T-helper 2 cell treated with Interferon-gamma antibody and Interleukin-4, amounts not matched to agents 5 μg/mL and 100 μg/mL, for 36 hours (primary cell): ENCODE measurements at regions not wholly inside any gene's neighbourhood (a gene's known extent, or its start where the extent isn't known, plus 50 kb on each side); places are given as distances from the start of the nearest gene placed in this dataset.

ENCODE experiments used
- DNase-seq: peaks from one replicate; pipeline ENCODE4 v3.0.0; 2021; ENCODE audit warnings: low spot score
- H3K27ac Mint-ChIP-seq: one replicate; pipeline ENCODE4 v1.8.0; 2021; ENCODE audit warnings: mild to moderate bottlenecking, mixed read lengths
- H3K27me3 Mint-ChIP-seq: one replicate; pipeline ENCODE4 v1.8.0; 2021; ENCODE audit warnings: low read depth, mixed read lengths
- H3K36me3 Mint-ChIP-seq: one replicate; pipeline ENCODE4 v1.8.0; 2021; ENCODE audit warnings: low read depth, mixed read lengths
- H3K4me1 Mint-ChIP-seq: one replicate; pipeline ENCODE4 v1.8.0; 2021; ENCODE audit warnings: low read depth, mixed read lengths
- H3K4me3 Mint-ChIP-seq: one replicate; pipeline ENCODE4 v1.8.0; 2022; ENCODE audit warnings: mild to moderate bottlenecking, moderate library complexity, mixed read lengths
- H3K9me3 Mint-ChIP-seq: one replicate; pipeline ENCODE4 v1.8.0; 2021; ENCODE audit warnings: mixed read lengths

- Mint-ChIP-seq H3K9me3 (no peaks in the 10 kb centered on the region), H3K27me3 (no peaks in the 10 kb centered on the region), H3K27ac (no peak overlapping the region), H3K4me3 (no peak overlapping the region), H3K4me1 (no peaks in the 10 kb centered on the region), H3K36me3 (no peaks in the 10 kb centered on the region)
- no peak for DNase-seq
Measured at GRCh38 chr20:56994006-56994405, 272.4 kb downstream of the BMP7 start.

GRCh38 chr20:56995149-56995548 lies 271.3 kb downstream of the BMP7 start:
- H3K27ac Mint-ChIP-seq: no peak overlapping the region
- H3K36me3 Mint-ChIP-seq: no peaks in the 10 kb centered on the region
- H3K4me3 Mint-ChIP-seq: no peak overlapping the region

GRCh38 chr20:56995635-56996075 lies 270.8 kb downstream of the BMP7 start:
- H3K36me3 Mint-ChIP-seq: no peaks in the 10 kb centered on the region
- H3K4me3 Mint-ChIP-seq: no peak overlapping the region
- H3K27me3 Mint-ChIP-seq: no peaks in the 10 kb centered on the region
- no peaks in the 10 kb centered on the region for H3K4me1 Mint-ChIP-seq
- no peaks in the 10 kb centered on the region for H3K9me3 Mint-ChIP-seq
- DNase-seq: no peak
- no peak overlapping the region for H3K27ac Mint-ChIP-seq

More at GRCh38 chr20:56995149-56995548, 271.3 kb downstream of the BMP7 start:
- H3K9me3 Mint-ChIP-seq: no peaks in the 10 kb centered on the region
- no peaks in the 10 kb centered on the region for H3K27me3 Mint-ChIP-seq
- H3K4me1 Mint-ChIP-seq: no peaks in the 10 kb centered on the region
- DNase-seq: no peak

GRCh38 chr20:56996533-56996932 lies 269.9 kb downstream of the BMP7 start:
- no peaks in the 10 kb centered on the region for H3K36me3 Mint-ChIP-seq
- no peaks in the 10 kb centered on the region for H3K4me1 Mint-ChIP-seq
- no peaks in the 10 kb centered on the region for H3K27me3 Mint-ChIP-seq
- H3K27ac Mint-ChIP-seq: no peak overlapping the region
- no peak overlapping the region for H3K4me3 Mint-ChIP-seq
- no peak for DNase-seq
- H3K9me3 Mint-ChIP-seq: no peaks in the 10 kb centered on the region

- Mint-ChIP-seq H3K4me3 (no peak overlapping the region), H3K9me3 (no peaks in the 10 kb centered on the region), H3K36me3 (no peaks in the 10 kb centered on the region), H3K27me3 (no peaks in the 10 kb centered on the region), H3K4me1 (no peaks in the 10 kb centered on the region), H3K27ac (no peak overlapping the region)
- no peak for DNase-seq
Measured at GRCh38 chr20:56998438-56998837, 268.0 kb downstream of the BMP7 start.

GRCh38 chr20:57000441-57000968 lies 265.9 kb downstream of the BMP7 start:
- Mint-ChIP-seq H3K27ac (no peak overlapping the region), H3K4me1 (no peaks in the 10 kb centered on the region), H3K9me3 (no peaks in the 10 kb centered on the region), H3K4me3 (no peak overlapping the region), H3K27me3 (no peaks in the 10 kb centered on the region), H3K36me3 (no peaks in the 10 kb centered on the region)
- no peak for DNase-seq

GRCh38 chr20:57001126-57001767 lies 265.2 kb downstream of the BMP7 start:
- no peak for DNase-seq
- H3K4me1 Mint-ChIP-seq: no peaks in the 10 kb centered on the region
- H3K27me3 Mint-ChIP-seq: no peaks in the 10 kb centered on the region
- no peaks in the 10 kb centered on the region for H3K9me3 Mint-ChIP-seq
- H3K36me3 Mint-ChIP-seq: no peaks in the 10 kb centered on the region
- H3K4me3 Mint-ChIP-seq: no peak overlapping the region
- no peak overlapping the region for H3K27ac Mint-ChIP-seq

GRCh38 chr20:57002066-57002570 lies 264.3 kb downstream of the BMP7 start:
- H3K27me3 Mint-ChIP-seq: peaks cover 6% of the 10 kb centered on the region
- no peaks in the 10 kb centered on the region for H3K36me3 Mint-ChIP-seq
- no peak for DNase-seq
- H3K27ac Mint-ChIP-seq: no peak overlapping the region
- H3K4me3 Mint-ChIP-seq: no peak overlapping the region
- H3K4me1 Mint-ChIP-seq: no peaks in the 10 kb centered on the region
- no peaks in the 10 kb centered on the region for H3K9me3 Mint-ChIP-seq

- no peaks in the 10 kb centered on the region for H3K36me3 Mint-ChIP-seq
- H3K27ac Mint-ChIP-seq: no peak overlapping the region
- H3K4me3 Mint-ChIP-seq: no peak overlapping the region
- no peaks in the 10 kb centered on the region for H3K4me1 Mint-ChIP-seq
- no peaks in the 10 kb centered on the region for H3K9me3 Mint-ChIP-seq
- peaks cover 10% of the 10 kb centered on the region for H3K27me3 Mint-ChIP-seq
- DNase-seq: no peak
Measured at GRCh38 chr20:57003012-57003411, 263.4 kb downstream of the BMP7 start.

GRCh38 chr20:57004416-57004815 lies 262.0 kb downstream of the BMP7 start:
- no peaks in the 10 kb centered on the region for H3K9me3 Mint-ChIP-seq
- H3K27me3 Mint-ChIP-seq: peaks cover 10% of the 10 kb centered on the region

GRCh38 chr20:57004951-57005933 lies 261.2 kb downstream of the BMP7 start:
- H3K4me1 Mint-ChIP-seq: no peaks in the 10 kb centered on the region
- no peaks in the 10 kb centered on the region for H3K9me3 Mint-ChIP-seq
- H3K36me3 Mint-ChIP-seq: no peaks in the 10 kb centered on the region
- H3K4me3 Mint-ChIP-seq: no peak overlapping the region
- DNase-seq: no peak
- H3K27ac Mint-ChIP-seq: no peak overlapping the region
- peaks cover 10% of the 10 kb centered on the region for H3K27me3 Mint-ChIP-seq

More at GRCh38 chr20:57004416-57004815, 262.0 kb downstream of the BMP7 start:
- H3K4me3 Mint-ChIP-seq: no peak overlapping the region
- H3K4me1 Mint-ChIP-seq: no peaks in the 10 kb centered on the region
- H3K27ac Mint-ChIP-seq: no peak overlapping the region
- DNase-seq: no peak
- H3K36me3 Mint-ChIP-seq: no peaks in the 10 kb centered on the region

- Mint-ChIP-seq H3K27me3 (peaks cover 10% of the 10 kb centered on the region), H3K36me3 (no peaks in the 10 kb centered on the region), H3K4me3 (no peak overlapping the region), H3K4me1 (no peaks in the 10 kb centered on the region), H3K9me3 (no peaks in the 10 kb centered on the region), H3K27ac (no peak overlapping the region)
- no peak for DNase-seq
Measured at GRCh38 chr20:57006411-57007170, 259.9 kb downstream of the BMP7 start.

GRCh38 chr20:57007171-57007540 lies 259.3 kb downstream of the BMP7 start:
- no peak for DNase-seq
- no peaks in the 10 kb centered on the region for H3K9me3 Mint-ChIP-seq
- no peak overlapping the region for H3K4me3 Mint-ChIP-seq
- H3K27ac Mint-ChIP-seq: no peak overlapping the region
- no peaks in the 10 kb centered on the region for H3K4me1 Mint-ChIP-seq
- peaks cover 10% of the 10 kb centered on the region for H3K27me3 Mint-ChIP-seq
- H3K36me3 Mint-ChIP-seq: no peaks in the 10 kb centered on the region
